ENCODE measurements at regions not wholly inside any gene's neighbourhood (a gene's known extent, or its start where the extent isn't known, plus 50 kb on each side); places are given as distances from the start of the nearest gene placed in this dataset.
A peak's percentile ranks its signal among the peaks of the same experiment; 100 is the strongest.

DNA sequence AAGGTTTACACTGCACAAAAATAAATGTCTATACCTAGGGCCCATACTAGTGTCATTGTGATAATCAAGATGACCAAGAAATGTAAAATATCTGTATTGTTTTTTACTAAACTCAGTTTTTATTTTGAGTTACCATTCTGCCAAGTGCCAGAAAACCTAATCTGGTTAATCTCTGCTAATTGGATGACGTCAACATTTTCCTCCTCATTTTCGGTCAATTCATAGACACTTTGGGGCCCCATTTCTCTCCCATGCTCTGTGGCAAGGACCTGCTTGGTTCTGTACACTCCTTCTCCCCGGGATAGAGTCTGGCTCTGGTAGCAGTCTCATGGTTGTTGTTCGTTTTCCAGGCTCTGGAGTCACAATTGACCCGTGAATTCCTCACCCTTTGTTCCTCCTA is 186.5 kb upstream of the TCF4 start:
- no peak for ATAC-seq
- no peak for TF ChIP-seq ESRRG (CRISPR knock-in tag; IDR thresholded peaks at IDR 0.05)
- no peak for TF ChIP-seq GLIS3 (CRISPR knock-in tag; IDR thresholded peaks at IDR 0.05)
- no peak for TF ChIP-seq ISL1 (CRISPR knock-in tag; IDR thresholded peaks at IDR 0.05)
- no peak for TF ChIP-seq BACH2 (CRISPR knock-in tag; IDR thresholded peaks at IDR 0.05; ENCODE audit: borderline replicate concordance)
- TF ChIP-seq TOX (CRISPR knock-in tag; IDR thresholded peaks at IDR 0.05; ENCODE audit: borderline replicate concordance), result no peak
- TF ChIP-seq TCF4 (CRISPR knock-in tag; IDR thresholded peaks at IDR 0.05; ENCODE audit: borderline replicate concordance), result no peak
- TF ChIP-seq, protein P1, sequence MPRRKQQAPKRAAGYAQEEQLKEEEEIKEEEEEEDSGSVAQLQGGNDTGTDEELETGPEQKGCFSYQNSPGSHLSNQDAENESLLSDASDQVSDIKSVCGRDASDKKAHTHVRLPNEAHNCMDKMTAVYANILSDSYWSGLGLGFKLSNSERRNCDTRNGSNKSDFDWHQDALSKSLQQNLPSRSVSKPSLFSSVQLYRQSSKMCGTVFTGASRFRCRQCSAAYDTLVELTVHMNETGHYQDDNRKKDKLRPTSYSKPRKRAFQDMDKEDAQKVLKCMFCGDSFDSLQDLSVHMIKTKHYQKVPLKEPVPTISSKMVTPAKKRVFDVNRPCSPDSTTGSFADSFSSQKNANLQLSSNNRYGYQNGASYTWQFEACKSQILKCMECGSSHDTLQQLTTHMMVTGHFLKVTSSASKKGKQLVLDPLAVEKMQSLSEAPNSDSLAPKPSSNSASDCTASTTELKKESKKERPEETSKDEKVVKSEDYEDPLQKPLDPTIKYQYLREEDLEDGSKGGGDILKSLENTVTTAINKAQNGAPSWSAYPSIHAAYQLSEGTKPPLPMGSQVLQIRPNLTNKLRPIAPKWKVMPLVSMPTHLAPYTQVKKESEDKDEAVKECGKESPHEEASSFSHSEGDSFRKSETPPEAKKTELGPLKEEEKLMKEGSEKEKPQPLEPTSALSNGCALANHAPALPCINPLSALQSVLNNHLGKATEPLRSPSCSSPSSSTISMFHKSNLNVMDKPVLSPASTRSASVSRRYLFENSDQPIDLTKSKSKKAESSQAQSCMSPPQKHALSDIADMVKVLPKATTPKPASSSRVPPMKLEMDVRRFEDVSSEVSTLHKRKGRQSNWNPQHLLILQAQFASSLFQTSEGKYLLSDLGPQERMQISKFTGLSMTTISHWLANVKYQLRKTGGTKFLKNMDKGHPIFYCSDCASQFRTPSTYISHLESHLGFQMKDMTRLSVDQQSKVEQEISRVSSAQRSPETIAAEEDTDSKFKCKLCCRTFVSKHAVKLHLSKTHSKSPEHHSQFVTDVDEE (CRISPR knock-in tag; IDR thresholded peaks at IDR 0.05), result no peak
- TF ChIP-seq, protein P2, sequence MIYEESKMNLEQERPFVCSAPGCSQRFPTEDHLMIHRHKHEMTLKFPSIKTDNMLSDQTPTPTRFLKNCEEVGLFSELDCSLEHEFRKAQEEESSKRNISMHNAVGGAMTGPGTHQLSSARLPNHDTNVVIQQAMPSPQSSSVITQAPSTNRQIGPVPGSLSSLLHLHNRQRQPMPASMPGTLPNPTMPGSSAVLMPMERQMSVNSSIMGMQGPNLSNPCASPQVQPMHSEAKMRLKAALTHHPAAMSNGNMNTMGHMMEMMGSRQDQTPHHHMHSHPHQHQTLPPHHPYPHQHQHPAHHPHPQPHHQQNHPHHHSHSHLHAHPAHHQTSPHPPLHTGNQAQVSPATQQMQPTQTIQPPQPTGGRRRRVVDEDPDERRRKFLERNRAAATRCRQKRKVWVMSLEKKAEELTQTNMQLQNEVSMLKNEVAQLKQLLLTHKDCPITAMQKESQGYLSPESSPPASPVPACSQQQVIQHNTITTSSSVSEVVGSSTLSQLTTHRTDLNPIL (CRISPR knock-in tag; IDR thresholded peaks at IDR 0.05; ENCODE audit: low read depth), result no peak
- TF ChIP-seq, protein P3, sequence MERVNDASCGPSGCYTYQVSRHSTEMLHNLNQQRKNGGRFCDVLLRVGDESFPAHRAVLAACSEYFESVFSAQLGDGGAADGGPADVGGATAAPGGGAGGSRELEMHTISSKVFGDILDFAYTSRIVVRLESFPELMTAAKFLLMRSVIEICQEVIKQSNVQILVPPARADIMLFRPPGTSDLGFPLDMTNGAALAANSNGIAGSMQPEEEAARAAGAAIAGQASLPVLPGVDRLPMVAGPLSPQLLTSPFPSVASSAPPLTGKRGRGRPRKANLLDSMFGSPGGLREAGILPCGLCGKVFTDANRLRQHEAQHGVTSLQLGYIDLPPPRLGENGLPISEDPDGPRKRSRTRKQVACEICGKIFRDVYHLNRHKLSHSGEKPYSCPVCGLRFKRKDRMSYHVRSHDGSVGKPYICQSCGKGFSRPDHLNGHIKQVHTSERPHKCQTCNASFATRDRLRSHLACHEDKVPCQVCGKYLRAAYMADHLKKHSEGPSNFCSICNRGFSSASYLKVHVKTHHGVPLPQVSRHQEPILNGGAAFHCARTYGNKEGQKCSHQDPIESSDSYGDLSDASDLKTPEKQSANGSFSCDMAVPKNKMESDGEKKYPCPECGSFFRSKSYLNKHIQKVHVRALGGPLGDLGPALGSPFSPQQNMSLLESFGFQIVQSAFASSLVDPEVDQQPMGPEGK (CRISPR knock-in tag; IDR thresholded peaks at IDR 0.05; ENCODE audit: borderline replicate concordance), result no peak
- no peak for TF ChIP-seq ARNTL (CRISPR knock-in tag; IDR thresholded peaks at IDR 0.05; ENCODE audit: borderline replicate concordance, low read depth)
- no peak for TF ChIP-seq OSR1 (CRISPR knock-in tag; IDR thresholded peaks at IDR 0.05)
- TF ChIP-seq SNAI2 (CRISPR knock-in tag; IDR thresholded peaks at IDR 0.05), result no peak
- TF ChIP-seq PPARA (CRISPR knock-in tag; IDR thresholded peaks at IDR 0.05; ENCODE audit: borderline replicate concordance), result no peak
- no peak for TF ChIP-seq ZNF565 (CRISPR knock-in tag; conservative IDR thresholded peaks at IDR 0.05; ENCODE audit: low read depth)
- TF ChIP-seq, protein P4, sequence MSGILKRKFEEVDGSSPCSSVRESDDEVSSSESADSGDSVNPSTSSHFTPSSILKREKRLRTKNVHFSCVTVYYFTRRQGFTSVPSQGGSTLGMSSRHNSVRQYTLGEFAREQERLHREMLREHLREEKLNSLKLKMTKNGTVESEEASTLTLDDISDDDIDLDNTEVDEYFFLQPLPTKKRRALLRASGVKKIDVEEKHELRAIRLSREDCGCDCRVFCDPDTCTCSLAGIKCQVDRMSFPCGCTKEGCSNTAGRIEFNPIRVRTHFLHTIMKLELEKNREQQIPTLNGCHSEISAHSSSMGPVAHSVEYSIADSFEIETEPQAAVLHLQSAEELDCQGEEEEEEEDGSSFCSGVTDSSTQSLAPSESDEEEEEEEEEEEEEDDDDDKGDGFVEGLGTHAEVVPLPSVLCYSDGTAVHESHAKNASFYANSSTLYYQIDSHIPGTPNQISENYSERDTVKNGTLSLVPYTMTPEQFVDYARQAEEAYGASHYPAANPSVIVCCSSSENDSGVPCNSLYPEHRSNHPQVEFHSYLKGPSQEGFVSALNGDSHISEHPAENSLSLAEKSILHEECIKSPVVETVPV (CRISPR knock-in tag; IDR thresholded peaks at IDR 0.05), result no peak

DNA sequence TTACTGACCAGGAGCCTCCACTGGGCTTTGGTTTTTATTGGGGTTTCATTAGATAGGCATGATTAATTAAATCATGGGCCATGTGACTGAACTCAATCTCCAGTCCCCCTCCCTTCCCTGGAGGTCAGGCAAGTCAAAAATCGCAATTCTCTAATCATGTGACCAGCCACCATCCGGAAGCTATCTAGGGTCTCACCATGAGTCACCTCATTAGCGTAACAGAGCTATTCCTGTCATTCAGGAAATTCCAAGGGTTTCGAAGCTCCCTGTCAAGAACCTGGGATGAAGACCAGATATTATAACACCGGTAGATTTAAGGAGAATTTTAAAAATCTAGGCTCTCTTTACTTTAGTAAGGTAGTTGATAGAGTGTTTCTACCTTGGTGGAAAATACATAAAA is 180.3 kb upstream of the TCF4 start:
- TF ChIP-seq ZNF8 (CRISPR knock-in tag; IDR thresholded peaks at IDR 0.05), result no peak
- no peak for TF ChIP-seq RARB (CRISPR knock-in tag; IDR thresholded peaks at IDR 0.05)
- TF ChIP-seq ZNF565 (CRISPR knock-in tag; conservative IDR thresholded peaks at IDR 0.05; ENCODE audit: low read depth), result no peak
- TF ChIP-seq, protein P1 (CRISPR knock-in tag; IDR thresholded peaks at IDR 0.05), result no peak
- peak; percentile 47; the same call in 2 of the 3 replicates for ATAC-seq

DNA sequence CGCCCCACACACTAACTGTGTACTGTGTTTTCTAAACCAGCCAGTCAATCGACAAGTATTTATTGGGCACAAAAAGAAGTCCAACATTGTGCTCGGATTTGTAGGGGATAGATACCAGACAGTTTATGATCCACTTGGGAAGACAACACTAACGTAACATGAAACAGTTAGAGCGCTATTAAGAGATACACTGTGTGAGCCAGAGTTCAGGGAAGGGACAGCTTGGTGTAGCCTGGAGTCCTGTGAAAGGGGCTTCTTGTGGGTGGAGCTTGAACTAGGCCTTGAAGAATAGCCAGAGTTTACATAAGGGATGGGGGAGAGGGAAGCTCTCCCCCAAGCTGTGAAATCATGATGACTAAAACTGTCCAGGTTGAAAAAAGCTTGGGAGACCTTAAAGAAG is 176.4 kb upstream of the TCF4 start:
- peak; percentile 16; the same call in 1 of the 3 replicates for ATAC-seq
- TF ChIP-seq SNAI2 (CRISPR knock-in tag; IDR thresholded peaks at IDR 0.05), result no peak
- TF ChIP-seq ZC3H10 (CRISPR knock-in tag; IDR thresholded peaks at IDR 0.05), result no peak
- TF ChIP-seq, protein P5, sequence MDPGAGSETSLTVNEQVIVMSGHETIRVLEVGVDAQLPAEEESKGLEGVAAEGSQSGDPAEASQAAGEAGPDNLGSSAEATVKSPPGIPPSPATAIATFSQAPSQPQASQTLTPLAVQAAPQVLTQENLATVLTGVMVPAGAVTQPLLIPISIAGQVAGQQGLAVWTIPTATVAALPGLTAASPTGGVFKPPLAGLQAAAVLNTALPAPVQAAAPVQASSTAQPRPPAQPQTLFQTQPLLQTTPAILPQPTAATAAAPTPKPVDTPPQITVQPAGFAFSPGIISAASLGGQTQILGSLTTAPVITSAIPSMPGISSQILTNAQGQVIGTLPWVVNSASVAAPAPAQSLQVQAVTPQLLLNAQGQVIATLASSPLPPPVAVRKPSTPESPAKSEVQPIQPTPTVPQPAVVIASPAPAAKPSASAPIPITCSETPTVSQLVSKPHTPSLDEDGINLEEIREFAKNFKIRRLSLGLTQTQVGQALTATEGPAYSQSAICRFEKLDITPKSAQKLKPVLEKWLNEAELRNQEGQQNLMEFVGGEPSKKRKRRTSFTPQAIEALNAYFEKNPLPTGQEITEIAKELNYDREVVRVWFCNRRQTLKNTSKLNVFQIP (CRISPR knock-in tag; IDR thresholded peaks at IDR 0.05; ENCODE audit: borderline replicate concordance, low read depth), result no peak
- TF ChIP-seq ZFP30 (CRISPR knock-in tag; IDR thresholded peaks at IDR 0.05), result no peak
- no peak for TF ChIP-seq ESRRG (CRISPR knock-in tag; IDR thresholded peaks at IDR 0.05)
- no peak for TF ChIP-seq ARNTL (CRISPR knock-in tag; IDR thresholded peaks at IDR 0.05; ENCODE audit: borderline replicate concordance, low read depth)
- TF ChIP-seq, protein P2 (CRISPR knock-in tag; IDR thresholded peaks at IDR 0.05; ENCODE audit: low read depth), result no peak
- no peak for TF ChIP-seq OSR1 (CRISPR knock-in tag; IDR thresholded peaks at IDR 0.05)
- TF ChIP-seq ZNF8 (CRISPR knock-in tag; IDR thresholded peaks at IDR 0.05), result no peak
- TF ChIP-seq, protein P3 (CRISPR knock-in tag; IDR thresholded peaks at IDR 0.05; ENCODE audit: borderline replicate concordance), result no peak
- no peak for TF ChIP-seq PPARA (CRISPR knock-in tag; IDR thresholded peaks at IDR 0.05; ENCODE audit: borderline replicate concordance)
- TF ChIP-seq BACH2 (CRISPR knock-in tag; IDR thresholded peaks at IDR 0.05; ENCODE audit: borderline replicate concordance), result no peak
- TF ChIP-seq RARB (CRISPR knock-in tag; IDR thresholded peaks at IDR 0.05), result no peak
- TF ChIP-seq ZNF70 (CRISPR knock-in tag; IDR thresholded peaks at IDR 0.05), result no peak

Data from SK-N-SH treated with all-trans-retinoic acid at 6 μM for 48 hours (cell line).